SK-N-DZ (cell line): ENCODE measurements at regions not wholly inside any gene's neighbourhood (a gene's known extent, or its start where the extent isn't known, plus 50 kb on each side); places are given as distances from the start of the nearest gene placed in this dataset.
A peak's percentile ranks its signal among the peaks of the same experiment; 100 is the strongest.
"Not testable (repeated sequence)": the region's sequence is repeated elsewhere in the genome, so short reads cannot be mapped to it uniquely, and the experiment has no call there.

Experiments
- DNase-seq: peaks from one replicate; pipeline ENCODE4 v3.0.0-alpha.2; 2015; ENCODE audit warnings: low spot score

DNA sequence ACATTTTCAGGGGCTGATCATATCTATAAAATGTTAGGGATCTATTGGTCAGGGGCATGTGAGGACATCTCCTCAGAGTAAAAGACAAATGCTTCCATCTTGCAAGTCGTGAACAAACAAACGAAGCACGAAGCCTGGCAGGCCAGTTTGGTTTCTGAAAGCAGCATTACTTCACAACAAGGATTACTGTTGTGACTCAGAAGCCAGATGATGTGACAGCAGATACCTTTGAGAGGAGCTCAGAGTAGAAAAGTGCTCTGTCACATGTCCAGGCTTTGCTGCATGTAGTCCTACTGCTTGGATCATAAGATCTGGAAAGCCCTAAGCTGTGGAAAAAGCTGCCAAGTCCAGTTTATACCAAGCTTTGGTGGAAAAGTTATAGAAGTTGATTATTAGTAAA lies 1827.2 kb downstream of the ARAP2 start:
- no peak for DNase-seq

GRCh38 chr4:34419871-34420270 lies 1824.4 kb downstream of the ARAP2 start:
- no peak for DNase-seq

- DNase-seq: peak; percentile 13
These were observed 1821.7 kb downstream of the ARAP2 start for GRCh38 chr4:34422472-34423175.

DNA sequence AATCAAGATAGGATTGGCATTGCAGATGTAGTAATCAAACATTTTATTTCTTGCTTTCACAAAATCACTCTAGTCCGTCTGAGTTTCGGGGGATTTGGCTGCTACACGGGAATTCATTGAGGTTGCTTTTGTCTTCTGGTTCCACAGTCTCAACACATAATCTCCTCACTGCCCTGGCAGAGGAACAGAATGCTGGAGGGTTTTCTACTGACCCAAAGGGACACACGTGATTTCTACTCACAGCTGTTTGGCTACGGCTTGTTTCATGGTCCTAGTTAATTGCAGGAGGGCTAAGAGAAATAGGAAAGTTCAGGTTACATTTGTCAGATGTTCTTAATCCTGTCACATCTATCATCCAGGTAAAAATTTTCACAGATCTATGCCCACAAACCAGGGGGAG lies 1811.6 kb downstream of the ARAP2 start:
- DNase-seq: no peak

DNA sequence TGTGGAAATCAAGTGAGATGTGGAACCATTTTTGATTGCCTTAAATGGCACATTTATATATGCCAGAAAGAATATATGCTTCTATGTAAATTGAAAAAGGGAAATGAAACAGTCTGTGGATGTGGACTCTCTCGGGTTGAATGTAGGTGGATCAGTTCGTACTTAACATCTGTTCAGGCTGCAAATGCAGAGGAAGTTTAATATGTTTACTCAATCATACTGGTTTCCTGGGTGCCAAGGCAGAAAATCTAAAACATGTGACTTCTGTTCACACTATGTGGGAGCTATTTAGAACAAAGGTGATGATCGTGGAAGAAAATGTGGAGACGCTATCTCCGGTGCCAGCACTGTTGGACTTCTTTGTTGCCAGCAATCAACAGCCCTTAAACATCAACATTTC lies 1809.9 kb downstream of the ARAP2 start:
- DNase-seq: not testable (repeated sequence)

DNA sequence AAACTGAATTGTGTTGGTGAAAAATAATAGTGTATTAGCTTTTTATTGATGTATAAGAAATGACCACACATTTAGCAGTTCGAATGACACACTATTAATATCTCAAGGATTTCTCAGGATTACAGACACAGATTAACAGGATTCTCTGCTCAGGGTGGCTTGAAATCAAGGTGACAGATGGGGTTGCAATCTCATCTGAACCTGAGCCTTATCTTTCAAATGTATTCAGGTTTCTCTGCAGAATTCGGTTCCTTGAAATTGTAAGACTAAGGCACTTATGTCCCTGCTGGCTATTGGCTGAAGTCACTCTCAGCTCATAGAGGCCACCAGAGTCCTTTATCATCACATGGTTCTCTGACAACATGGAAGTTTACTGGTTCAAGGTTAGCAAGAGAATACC lies 1780.1 kb downstream of the ARAP2 start:
- no peak for DNase-seq

DNA sequence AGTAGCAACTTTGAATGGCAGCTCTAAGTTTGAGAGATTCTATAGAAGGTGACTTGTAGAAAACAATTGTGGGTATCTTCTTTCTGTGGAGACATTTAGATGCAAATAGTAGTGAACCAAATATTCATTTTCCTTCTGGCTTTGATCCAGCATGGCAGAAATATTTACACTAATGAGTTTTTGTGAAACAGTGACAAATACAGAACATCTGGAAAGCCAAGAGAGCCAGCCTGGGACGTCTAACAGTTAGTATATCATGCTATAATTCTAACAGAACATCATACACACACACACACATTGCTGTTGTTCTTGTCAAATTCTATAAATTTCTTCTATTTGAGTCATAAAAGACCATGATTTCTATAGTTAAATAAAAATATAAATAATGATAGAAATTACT lies 1777.9 kb downstream of the ARAP2 start:
- no peak for DNase-seq

DNA sequence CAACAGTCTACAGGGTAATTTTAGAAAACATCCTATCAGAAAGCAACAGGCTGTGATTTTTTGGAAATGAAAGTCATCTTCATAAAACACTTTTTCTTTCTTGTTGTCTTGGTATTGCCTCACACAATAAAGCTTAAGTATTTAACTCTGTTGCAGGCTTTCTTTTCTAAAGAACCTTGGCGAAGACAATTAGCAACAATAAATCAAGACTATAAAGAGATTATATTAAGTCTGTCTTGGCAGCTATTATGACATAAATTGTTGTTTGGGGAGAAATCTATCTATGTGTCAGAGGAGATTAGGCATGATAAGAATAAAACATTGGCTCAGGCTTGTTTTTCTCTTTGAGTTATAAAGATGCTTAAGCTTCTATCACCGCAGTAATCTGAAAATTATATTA lies 1774.8 kb downstream of the ARAP2 start:
- DNase-seq: no peak

- DNase-seq: no peak
These were observed 1759.1 kb downstream of the ARAP2 start for GRCh38 chr4:34485252-34485651.

DNA sequence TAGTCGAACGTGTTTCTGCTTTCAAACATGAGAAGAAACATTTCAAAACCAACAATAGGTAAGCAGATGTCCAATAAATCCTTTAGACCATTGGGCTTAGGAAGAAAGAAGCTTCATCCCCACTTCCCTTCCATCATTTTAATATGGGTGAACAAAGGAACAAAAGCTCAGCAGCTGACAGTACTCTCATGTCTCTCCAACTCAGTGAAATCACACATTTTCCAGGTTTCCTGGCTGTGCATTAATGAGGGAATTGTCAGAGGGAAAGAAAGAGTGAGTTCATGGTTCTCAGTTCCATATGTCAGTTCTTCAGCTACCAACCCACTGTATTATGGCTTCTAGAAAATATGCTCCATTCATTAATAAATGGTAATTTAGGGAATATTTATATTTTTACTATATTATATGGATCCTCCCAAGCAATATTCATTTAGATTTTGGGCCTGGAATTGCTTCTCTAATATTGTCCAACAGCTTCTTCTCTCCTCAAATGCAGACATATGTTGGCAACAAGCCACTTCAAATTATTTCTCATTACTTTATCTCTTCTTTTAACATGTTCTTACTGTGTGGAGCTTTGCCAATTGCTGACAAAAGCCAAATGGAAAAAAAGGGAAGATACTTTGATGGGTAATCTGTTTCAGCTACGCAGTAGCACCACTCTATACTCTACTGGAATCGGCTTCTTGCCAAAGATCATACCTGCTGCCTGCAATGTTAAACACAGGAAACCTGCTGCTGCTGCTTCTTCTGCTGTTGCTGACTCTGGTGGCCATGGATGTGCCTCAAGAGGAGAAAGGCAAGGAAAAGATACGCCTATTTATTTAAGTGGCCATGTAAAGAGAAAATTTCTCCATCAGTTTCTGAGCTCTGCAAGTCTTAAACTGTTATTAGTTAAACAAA lies 1757.6 kb downstream of the ARAP2 start:
- no peak for DNase-seq

DNA sequence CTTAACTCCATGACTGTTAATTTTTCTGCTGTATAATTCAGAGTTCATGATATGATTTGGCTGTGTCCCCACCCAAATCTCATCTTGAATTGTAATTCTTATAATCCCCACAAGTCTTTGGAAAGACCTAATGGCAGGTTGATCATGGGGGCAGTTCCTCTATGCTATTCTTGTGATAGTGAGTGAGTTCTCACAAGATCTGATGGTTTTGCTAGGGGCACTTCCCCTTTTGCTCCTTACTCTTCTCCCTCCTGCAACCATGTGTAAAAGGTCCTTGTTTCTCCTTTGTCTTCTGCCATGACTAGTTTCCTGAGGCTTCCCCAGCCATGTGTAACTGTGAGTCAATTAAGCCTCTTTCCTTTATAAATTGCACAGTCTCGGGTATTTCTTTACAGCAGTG lies 1751.9 kb downstream of the ARAP2 start:
- no peak for DNase-seq

- no peak for DNase-seq
These were observed 1742.2 kb downstream of the ARAP2 start for GRCh38 chr4:34502086-34502485.

DNA sequence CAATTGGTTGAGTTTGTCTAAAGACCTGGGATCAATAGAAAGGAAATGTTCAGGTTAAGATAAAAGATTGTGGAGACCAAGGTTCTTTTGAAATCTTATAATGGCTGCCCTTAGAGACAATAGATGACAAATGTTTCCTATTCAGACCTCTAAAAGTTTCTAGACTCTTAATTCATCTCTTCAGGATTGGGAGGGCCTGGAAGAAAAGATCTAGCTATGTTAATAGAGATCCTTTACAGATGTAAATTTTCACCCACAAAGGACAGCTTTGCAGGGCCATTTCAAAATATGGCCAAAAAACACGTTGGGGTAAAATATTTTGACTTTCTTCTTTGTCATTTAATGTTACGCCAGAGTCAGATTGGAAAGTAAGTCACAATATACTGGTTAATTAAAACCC lies 1739.6 kb downstream of the ARAP2 start:
- DNase-seq: not testable (repeated sequence)

- DNase-seq: not testable (repeated sequence)
These were observed 1737.7 kb downstream of the ARAP2 start for GRCh38 chr4:34506511-34507092.

GRCh38 chr4:34512616-34513015 lies 1731.7 kb downstream of the ARAP2 start:
- peak; percentile 10 for DNase-seq

DNA sequence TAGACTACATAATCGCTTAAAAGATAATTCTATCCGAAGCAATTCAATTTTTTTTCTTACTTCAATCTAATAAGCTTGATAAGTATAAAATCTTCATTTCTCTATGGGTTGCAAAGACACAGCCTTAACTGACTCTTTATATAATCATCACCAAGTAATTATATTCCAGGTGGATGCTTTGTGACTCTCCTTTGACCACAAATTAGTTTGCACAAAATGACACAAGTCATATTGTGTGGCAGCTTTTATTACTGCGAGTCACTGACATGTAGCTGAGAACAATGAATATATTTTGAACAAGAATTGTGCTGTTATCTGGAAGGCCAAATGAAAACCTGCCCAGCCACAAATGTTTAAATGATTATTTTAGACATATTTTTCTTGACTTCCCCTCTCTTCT lies 1727.8 kb downstream of the ARAP2 start:
- no peak for DNase-seq

DNA sequence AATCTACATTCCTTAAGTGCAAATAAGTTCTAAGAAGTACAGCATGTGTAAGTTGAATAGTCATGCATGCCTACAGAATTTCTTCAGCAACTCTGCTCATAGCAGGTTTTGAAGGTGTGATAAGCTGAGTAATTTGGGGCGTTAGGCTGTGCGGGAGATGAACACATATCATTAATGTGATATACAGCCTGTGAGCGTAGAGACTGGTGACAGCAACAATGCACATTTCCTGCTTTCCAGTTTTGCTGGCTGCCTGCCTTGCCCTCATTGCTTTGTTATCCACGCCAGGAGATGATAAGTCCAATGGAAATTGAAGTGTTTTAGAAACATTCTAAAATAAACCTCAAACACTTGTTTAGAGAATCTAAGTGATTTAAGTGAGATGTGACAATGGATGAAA lies 1709.4 kb downstream of the ARAP2 start:
- DNase-seq: no peak

DNA sequence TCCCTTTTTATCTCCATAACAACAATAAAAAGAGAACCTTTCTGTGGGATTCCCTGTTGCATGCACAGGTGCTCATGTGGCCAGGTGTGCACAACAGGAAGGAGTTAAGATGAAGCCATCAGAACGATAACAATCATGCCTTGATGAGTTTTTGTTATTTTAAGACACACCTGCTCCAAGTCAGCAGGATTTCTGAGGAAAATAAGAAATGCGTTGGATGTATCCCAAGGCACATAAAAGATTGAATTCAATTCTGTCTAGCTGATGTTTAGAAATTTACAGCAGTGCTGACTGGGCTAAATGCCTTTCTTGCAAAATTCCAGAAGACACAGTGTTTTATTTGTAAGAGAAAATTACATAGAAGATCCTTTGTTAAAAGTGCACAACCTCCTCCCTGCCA lies 1678.2 kb downstream of the ARAP2 start:
- DNase-seq: no peak

DNA sequence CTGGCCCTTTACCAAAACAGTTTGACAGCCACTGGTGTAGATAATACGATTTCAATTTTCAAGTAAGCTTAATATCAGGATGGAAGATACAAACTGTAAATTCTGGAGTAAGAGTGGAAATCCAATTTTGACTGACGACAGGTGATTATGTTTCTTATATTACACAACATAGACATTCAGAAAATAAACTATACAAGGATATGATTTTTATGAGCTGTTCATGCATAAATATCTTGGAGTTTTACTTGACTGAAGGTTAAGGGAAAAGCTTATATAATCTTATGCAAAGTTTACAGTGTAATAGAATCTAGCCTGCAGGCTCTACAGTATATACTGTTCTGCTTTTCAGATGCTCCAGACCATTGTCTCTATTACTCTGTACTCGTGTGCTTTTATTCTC lies 1672.3 kb downstream of the ARAP2 start:
- DNase-seq: no peak

- no peak for DNase-seq
These were observed 1629.0 kb downstream of the ARAP2 start for GRCh38 chr4:34615315-34615714.

DNA sequence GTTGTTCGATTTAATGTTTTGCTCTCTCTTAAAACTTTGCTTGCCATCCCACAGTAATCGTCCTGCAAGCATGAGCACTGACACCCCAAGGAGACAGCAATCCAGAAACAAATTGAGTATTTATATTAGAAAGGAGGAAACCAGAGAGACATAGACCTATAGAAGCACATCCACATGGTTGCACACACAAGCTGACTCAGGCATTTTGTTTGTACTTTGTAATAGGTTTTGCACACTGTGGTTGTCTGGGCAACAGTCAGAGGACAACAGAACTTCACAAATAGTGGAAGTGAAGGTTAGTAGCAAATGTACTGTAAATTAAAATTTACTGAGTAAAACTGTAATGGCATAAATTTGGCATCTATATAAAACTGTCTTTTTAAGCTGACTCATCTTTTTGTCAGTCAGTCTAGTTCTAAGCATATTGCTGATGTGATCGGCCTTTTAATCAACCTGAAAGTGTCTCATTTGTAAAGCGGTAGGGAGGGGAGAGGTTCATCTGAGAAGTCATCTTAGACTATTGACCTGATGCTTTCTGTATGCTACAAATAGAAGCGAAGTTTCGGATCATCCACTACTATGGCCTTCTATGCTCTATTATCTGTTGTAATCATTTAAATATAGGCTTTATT lies 1624.7 kb downstream of the ARAP2 start:
- DNase-seq: no peak

DNA sequence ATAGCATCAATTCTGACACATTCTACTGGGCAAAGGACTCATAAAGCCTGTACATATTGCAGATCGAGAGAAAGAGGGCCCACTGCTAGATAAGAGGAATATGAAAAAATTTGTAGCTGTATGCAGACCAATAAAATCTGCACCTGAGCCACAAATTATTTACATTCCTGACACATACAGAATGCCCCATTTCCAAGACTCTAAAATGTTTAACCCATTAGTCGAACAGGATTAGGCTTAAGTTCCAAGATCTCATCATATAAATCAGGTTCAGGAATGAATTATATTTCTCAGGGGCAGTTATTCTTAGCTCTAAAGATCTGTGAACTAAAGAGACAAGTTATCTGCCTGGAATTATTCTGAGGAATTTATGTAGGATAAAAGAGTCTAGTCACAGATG lies 1615.8 kb downstream of the ARAP2 start:
- no peak for DNase-seq
